PFSK-1 (cell line): ENCODE measurements at regions not wholly inside any gene's neighbourhood (a gene's known extent, or its start where the extent isn't known, plus 50 kb on each side); places are given as distances from the start of the nearest gene placed in this dataset.

Experiments used
- SIN3A ChIP-seq: IDR thresholded peaks from 2 replicates; pipeline ENCODE4 v1.6.1; 2012; ENCODE audit warnings: mild to moderate bottlenecking, low read length, moderate library complexity, borderline replicate concordance; ENCODE audit not compliant: insufficient read depth
- TAF1 ChIP-seq: IDR thresholded peaks from 2 replicates; pipeline ENCODE4 v1.6.1; 2012; ENCODE audit warnings: low read length, control low read depth, borderline replicate concordance; ENCODE audit not compliant: insufficient read depth

GRCh38 chr16:26733710-26734109, 333.0 kb upstream of the C16orf82 start:
- no peak for TF ChIP-seq SIN3A
- no peak for TF ChIP-seq TAF1
